G401 (cell line): ENCODE measurements at regions not wholly inside any gene's neighbourhood (a gene's known extent, or its start where the extent isn't known, plus 50 kb on each side); places are given as distances from the start of the nearest gene placed in this dataset.

Experiments
- DNase-seq: peaks from one replicate; pipeline ENCODE4 v3.0.0-alpha.2; 2015; ENCODE audit warnings: low spot score
- in situ Hi-C: cut with HindIII; loops from 2 replicates; pipeline ENCODE4 v1.10.0; 2016; ENCODE audit warnings: low sequenced_read_pairs, mixed read lengths

DNA sequence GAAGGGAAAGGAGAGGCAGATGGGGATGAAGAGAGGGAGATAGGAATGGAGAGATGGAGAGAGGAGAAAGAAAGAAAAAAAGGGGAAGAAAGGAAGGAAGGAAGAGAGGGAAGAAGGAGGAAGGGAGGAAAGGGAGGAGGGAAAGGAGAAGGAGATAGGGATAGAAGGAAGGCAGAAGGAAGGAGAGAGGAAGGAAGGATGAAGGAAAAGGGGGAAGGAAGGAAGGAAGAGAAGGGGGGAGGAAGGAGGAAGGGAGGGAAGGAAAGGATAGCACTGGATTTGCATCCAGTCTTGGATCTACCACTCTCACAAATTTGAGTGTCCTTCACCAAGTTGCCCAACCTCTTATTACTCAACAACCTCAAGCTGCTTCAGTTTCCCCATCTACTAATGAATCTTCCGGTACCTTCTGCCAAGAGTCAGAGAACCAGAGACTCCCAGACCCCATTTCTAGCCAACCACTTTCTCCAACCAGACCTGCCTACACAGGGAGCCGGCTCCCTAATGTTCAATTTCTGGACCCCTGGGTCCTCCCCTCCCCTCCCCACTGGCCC, 79.7 kb upstream of the FOXP4 start:
- in situ Hi-C loops = no loop called here

DNA sequence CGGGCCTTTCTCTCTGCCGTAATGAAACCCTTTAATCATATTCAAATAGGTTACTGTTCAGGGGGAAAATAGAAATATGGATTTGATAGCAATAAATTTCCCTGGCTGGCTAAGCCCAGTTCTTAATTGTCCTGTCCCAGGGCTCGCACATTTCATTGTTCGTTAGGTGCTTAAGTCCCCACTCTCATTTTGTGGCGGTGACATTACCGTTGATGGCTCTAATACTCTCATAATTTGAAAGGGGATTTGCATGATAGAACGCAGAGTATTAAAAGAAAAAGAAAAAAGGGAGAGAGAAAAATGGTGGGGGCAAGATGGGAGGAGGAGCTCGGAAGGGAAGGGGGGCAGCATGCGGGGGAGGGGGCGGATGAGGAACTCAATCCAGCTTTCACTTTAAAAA, 79.1 kb upstream of the FOXP4 start:
- in situ Hi-C loops = no loop called here
- DNase-seq = no peak

More for the DNA sequence above, 79.7 kb upstream of the FOXP4 start:
- no peak for DNase-seq

DNA sequence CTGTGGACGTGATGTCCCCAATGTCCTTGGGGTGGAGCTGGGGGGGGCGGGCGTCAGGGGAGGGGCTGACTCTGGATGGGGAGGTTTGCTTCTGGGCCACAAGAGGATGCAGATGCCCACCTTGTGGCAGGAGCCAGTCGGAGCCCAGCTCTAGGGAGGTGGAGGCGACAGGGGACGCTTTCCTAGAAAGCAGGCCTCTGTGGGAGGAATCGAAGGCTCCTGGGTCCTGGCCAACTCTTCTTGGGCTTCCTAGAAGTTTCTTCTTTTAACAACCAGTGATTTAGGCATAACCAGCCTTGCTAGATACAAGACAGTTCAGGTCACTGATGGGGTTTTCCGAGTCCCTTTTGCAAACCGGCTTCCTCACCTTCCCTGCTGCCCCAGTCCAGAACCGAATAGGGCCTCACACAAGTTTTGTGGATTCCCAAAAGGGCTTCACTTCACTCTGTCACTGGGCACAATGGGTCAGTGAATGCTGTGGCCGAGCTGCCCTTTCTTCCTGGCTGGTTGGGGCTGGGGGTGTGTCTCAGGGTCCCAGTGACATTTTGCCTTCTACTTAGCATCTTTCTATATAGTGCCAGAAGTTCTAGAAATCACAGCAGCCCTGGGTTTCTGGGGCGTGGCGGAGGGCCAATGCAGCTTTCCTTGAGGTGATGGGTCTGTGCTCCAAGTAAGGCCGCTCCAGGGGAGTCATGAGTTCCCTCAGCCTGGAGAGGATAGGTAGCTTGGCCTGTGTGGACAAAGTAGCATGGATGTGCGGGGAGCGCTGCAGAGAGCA, 78.4 kb upstream of the FOXP4 start:
- in situ Hi-C loops = no loop called here
- DNase-seq = no peak

DNA sequence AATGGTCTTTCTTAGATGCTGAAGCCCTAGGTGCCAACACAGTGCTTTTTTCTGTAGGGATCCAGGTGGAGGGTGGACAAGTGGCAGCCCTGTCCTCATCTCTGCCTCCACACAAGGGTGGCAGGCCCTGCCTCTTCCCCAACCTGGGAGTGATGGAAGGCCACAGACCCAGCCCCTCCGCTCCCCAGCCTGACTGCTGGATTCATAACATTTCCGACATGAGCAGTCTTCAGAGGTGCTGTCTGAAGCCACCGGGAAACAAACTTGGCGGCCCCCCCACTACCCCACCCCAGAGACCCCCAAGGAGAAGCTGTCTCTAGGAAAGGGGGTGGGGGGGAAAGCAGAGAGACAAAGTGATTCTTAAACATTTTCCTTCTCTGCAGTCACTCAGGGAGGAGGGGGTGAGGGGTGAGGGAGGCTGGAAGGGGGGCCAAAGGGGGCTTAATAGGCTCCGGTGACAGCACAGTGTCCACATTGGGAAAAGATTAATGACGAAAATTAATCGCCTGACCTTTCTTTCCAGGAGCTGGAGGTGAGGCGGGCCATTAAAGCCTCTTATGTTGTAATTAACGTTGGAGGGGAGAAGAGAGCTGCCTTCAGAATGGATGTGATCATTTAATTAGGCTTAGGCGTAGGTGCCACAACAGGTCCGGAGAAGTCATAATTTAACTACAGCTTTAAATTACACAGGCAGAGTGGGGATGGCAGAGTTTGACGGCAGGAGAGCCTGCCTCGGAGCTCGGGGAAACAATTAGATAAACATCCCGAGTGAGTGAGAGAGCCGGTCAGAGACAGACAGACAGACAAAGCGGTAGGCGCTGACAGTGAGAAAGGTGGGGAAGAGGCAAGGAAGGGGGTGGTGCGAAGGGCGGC, 76.8 kb upstream of the FOXP4 start:
- in situ Hi-C loops = no loop called here
- DNase-seq = no peak

DNA sequence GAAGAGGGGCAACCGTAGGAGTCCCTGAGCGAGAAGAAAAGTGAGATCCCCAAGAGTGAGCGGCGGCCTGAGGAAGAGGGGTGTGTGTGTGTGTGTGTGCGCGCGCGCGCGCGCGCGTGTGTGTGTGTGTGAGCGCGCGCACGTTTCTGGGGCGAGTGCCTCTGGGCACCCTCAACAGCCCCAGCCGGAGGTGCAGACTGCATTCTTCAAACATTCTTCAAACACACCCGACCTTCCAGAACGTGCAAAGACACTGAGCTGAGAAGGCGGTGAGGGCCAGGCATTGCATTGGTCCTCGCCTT, 76.2 kb upstream of the FOXP4 start:
- in situ Hi-C loops = no loop called here
- no peak for DNase-seq

DNA sequence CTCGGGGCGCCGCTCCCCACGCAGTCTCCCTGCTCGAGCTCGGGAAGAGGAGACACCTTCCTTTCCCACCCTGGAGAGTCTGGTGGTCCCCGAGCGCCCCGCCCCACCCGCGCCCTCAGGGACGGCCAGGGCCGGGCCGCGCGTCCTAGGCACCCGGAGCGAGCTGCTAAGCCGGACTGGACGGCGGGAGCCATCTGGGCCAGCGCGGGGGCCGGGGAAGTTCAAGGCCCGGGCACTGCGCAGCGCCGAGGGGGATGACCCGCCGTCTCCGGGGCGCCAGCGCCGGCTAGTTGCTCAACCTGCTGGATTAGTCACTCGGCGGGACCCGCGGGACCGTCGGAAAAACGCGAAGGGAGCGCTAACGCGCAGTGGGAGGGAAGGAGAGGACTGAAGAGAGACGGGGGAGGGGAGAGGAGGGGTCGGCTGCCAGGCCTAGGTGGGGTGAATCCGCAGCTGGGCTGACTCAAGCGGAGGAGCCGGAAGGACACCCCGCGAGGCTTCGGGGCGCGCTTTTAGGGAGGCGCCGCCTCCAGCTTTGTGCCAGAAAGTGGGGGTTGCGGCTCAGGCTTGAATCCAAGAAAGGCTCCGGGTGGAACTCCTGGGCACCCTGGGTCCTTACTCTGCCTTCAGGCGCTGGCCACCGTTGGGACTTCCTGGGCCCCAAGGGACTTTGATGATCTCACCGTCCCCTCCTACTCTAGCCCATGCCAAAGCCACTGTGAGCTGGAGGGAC, 75.7 kb upstream of the FOXP4 start:
- no peak for DNase-seq
- in situ Hi-C loops = no loop called here

DNA sequence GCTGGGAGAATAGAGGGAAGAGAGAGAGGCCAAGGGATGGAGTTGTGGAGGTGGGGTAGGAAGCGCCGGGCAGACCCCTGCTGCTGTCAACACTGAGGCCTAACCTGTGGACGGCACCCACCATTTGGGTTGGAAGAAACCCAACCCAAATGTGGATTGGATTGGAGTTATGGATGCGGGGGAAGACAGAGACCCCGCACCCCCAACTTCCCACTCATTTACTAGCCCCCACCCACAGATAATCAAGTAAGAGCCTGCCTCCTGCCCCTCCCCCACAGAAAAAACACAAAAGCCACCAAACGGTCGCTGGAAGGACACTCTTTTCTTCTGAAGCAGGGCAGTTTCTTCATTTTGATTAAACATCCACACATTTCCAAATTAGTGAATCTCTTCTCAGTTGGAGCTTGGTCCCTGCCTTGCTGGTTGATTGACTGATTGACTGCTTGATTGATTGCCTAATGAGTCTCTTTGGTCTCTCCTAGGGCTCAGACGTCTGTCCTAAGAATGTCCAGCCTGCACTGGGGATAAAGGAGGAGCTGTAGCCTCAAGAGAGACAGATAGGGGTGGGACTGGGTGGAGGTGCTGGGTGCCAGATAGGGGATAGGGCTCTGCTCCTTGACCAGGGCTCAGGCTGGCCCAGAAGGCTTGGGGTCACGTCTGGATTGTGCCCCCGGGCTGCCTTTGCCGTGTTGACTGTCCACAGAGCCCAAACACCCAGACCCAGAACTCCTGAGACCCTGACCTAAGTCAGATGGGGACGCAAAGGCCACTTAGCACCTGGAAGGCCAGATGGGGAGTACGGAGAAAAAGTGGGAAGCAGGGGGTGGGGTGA, 74.9 kb upstream of the FOXP4 start:
- no peak for DNase-seq
- in situ Hi-C loops = no loop called here

DNA sequence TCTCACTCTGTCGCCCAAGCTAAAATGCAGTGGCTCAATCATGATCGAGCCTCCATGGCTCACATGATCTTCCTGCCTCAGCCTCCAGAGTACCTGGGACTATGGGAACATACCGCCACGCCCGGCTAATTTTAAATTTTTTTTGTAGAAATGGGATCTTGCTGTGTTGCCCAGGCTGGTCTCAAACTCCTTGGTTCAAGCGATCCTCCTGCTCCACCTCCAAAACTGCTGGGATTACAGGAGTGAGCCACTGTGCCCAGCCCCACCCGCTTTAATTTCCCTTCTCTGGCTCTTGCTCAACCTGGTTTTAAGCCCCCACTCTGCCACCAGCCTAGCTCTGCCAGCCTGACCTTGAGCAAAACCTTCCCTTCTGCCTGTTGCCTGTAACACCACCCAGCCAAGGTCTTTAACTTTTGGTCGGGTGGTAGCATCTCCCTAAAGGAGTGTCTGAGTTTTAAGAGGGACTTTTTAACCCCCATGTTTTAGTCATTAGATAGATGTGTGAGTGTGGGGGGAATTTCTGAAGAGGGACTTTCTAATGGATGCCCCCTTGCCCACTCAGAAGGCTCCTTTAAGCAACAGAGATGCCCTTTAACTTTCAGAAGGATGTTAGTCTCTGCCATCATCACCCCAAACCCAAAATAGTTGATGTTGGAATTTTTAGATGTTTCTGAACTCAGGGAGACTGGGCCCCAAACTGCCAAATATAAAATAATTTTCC, 71.8 kb upstream of the FOXP4 start:
- DNase-seq = no peak
- in situ Hi-C loops = no loop called here

DNA sequence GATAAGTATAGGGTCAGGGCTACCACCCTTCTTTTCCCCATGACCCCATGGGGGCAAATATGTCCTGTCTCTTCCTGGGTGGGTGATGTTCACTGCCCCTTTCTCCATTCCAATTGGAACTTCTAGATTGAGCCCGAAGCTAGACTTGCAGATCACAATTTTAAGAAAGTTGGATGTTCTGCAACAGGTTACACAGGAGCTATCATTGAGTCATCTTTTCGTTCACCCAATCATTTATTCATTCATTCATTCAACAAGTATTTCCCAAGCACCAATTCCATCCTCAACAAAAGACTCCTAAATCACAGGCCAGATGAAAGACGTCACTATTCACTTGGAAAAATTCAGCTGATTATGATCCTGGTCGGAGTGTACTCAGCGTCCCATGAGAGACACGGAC, 71.0 kb upstream of the FOXP4 start:
- DNase-seq = no peak
- in situ Hi-C loops = no loop called here

DNA sequence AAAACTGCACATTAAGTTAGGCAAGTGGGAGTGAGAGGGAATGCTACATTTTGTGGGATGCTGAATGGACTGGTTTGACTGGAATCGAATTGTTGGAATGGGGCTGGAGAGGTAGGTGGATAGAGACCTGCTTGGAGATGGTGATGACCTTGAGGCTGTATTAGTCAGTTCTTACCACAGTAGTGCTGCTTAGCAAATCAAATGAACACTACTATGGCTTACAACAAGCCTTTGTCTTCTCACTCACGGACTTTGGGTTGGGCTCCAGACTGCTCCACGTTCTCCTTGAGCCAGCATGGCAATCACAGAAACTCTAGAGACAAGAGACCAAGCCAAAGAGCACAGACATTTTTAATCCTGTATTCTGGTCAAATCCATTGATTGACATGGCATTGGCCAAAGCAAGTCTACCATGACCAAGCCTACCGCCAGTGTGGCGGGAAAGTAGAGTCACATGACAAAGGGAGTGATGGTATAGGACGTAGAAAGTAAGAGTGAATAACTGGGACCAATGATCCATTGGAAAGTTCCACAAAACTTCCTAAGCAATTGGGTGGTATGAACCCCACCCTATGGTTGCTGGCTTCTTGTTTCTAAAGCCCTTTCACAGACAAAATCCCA, 70.3 kb upstream of the FOXP4 start:
- in situ Hi-C loops = no loop called here
- DNase-seq = no peak

DNA sequence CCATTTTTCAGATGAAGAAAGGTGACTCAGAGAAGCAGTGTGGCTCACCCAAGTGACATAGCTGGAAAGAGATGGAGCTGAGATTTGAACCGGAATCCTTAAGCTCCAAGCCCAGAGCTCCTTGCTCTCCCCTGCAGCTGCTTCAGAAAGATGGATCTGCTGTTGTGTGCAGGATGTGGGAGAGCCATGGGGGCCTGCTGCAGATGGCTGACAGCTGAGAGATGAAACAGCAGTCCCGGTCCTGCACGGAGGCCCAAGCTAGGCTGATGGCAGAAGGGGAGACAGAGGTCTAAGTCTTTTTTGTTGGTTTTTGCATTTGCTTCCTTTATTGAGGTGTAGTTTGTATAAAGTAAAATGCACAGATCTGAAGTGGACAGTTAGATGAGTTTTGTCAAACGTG, 69.8 kb upstream of the FOXP4 start:
- in situ Hi-C loops = no loop called here
- DNase-seq = no peak

DNA sequence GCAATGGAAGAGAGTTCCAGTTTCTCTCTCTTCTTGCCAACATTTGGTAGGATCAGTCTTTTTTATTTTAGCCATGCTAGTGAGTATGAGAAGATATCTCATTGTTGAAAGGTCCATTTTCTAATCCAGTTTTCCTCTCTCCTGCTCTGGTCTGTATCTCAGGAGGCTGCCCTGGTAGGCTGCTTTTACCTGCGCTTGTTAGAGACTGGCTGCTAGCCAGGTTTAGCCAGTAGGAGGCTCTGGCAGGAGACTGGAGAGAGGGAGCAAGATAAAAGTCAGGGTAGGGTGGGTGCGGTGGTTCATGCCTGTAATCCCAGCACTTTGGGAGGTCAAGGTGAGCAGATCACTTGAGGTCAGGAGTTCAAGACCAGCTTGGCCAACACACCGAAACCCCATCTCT, 68.6 kb upstream of the FOXP4 start:
- in situ Hi-C loops = no loop called here
- DNase-seq = no peak

DNA sequence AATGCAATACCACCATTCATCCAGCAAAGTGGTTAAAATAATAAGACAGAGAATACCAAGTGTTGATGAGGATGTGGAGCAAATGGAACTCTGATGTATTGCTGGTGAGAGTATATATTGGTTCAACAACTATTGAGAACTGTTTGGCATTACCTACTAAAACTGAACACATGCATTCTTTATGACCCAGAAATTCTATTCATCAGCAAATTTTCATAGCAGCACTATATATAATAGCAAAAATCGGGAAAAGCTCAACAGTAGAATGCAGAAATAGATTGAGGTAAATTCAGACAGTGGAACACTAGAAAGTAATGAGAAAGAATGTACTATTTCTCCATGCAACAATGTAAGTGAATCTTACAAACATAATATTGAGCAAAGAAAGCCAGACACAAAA, 62.2 kb upstream of the FOXP4 start:
- DNase-seq = no peak
- in situ Hi-C loops = no loop called here

DNA sequence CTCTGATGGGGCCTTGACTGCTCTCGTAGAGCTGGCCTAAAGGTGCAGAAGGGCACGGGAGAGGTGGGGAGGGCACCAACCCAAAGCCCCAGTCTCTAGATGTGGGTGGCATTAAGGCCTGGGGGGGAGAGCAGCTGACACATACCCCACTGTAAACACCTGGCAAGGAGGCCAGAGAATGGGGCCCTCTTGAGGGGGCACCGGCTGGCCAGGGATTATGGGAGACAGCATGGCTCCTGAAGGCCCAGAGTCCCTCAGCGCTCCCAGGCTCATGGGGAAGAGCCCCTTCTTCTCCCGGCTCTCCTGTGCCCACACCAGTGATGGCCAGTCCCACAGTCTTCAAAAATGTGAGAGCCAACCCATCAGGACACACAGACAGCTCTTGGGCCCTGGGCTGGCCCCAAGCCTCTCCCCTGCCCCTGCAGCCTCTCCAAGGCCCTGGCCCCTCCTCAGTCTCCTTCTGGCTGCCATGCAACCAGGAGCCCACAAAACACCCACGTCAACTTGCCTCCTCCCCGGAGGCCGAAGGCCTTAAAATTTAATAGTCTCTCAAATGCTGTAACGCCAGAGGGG, 58.2 kb upstream of the FOXP4 start:
- DNase-seq = no peak

DNA sequence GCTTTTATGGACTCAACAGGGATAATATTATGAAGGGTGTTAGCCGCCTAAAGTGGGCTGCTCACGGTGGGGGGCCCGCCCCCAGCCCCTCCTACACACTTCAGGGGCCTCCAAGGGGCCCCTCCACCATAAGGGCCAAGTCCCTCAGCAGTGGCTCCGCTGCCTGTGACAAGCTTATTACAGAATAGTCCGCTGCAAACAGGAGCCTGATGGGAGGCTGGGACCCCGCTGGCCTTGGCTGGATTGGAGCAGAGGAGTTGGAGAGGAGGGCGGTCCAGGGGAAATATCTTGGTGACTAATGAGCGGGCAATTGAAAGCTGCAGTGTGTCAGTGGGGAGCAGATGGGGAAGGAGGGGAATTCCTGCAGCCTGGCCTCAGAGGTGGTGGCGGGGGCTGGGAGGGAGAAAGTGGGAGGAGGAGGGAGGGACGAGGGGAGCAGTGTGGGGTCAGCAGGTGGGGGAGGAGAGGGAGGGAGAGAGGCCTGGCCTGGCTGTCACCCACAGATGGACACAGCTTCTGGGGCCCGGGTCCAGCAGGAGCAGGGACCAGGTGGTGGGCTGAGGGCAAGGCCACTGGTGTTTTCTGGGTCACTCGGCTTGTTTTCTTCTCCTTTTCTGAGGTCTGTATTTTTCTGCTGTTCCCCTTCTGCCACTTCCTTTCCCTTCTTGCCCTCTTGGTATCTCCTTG, 57.6 kb upstream of the FOXP4 start:
- DNase-seq = no peak
- in situ Hi-C loops = no loop called here

More for the DNA sequence above, 58.2 kb upstream of the FOXP4 start:
- in situ Hi-C loops = no loop called here

DNA sequence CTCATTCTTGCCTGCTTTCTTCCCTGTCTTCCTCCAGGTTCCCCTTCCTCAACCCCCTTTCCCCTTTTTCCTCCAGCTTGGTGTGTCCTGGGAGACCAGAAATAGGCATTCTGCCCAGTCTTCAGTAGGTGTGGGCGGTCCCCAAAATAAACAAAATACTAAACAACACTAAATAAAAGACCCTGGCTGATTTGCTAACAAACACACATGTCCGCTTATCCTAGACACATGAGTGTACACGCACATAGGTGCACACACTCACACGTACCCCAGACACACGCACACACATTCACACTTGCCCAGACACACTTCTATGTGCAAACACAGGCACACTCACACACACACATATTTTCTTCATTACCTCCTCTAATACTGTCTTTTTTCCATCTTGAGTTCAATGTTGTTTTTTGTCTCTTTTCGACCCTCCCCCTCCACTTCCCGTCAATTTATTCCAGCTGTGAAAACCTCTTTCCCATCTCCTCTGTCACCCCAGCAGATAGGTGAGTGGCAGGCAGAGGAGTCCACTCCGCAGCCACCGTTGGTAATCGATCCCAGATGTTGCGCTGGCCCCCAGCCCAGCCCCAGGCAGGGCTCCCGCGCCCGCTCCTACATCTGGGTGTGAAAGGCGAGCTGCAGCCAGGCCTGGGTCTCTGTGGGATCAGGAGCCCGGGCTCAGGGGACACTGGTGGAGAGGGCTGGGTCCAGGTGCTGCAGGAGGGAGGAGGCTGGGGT, 56.9 kb upstream of the FOXP4 start:
- in situ Hi-C loops = no loop called here
- DNase-seq = no peak
